ENCODE measurements at regions not wholly inside any gene's neighbourhood (a gene's known extent, or its start where the extent isn't known, plus 50 kb on each side); places are given as distances from the start of the nearest gene placed in this dataset.
A peak's percentile ranks its signal among the peaks of the same experiment; 100 is the strongest.

- no peak overlapping the region for H3K4me3 Mint-ChIP-seq
- DNase-seq (ENCODE audit: low spot score in 2 of 2) (no peak), ATAC-seq (ENCODE audit: low read depth) (no peak)
- no peaks in the 10 kb centered on the region for H3K27me3 Mint-ChIP-seq
- peaks cover 4% of the 10 kb centered on the region for H3K36me3 Mint-ChIP-seq
- no peaks in the 10 kb centered on the region for H3K9me3 Mint-ChIP-seq
- H3K27ac Mint-ChIP-seq = no peak overlapping the region
- peaks cover 32% of the 10 kb centered on the region for H3K4me1 Mint-ChIP-seq
These were observed 235.1 kb upstream of the ANKRD55 start for GRCh38 chr5:56468277-56468676.

GRCh38 chr5:56467176-56467717, 234.1 kb upstream of the ANKRD55 start:
- Mint-ChIP-seq H3K36me3 (peaks cover 4% of the 10 kb centered on the region), H3K27ac (no peak overlapping the region), H3K4me1 (peaks cover 36% of the 10 kb centered on the region), H3K27me3 (no peaks in the 10 kb centered on the region), H3K4me3 (no peak overlapping the region), H3K9me3 (no peaks in the 10 kb centered on the region)
- DNase-seq (ENCODE audit: low spot score in 2 of 2) (no peak), ATAC-seq (ENCODE audit: low read depth) (no peak)

- Mint-ChIP-seq H3K4me1 (peaks cover 34% of the 10 kb centered on the region), H3K27me3 (no peaks in the 10 kb centered on the region), H3K4me3 (no peak overlapping the region), H3K27ac (no peak overlapping the region), H3K9me3 (no peaks in the 10 kb centered on the region), H3K36me3 (peaks cover 4% of the 10 kb centered on the region)
- DNase-seq (ENCODE audit: low spot score in 2 of 2) (no peak), ATAC-seq (ENCODE audit: low read depth) (peak; percentile 87)
These were observed 233.1 kb upstream of the ANKRD55 start for GRCh38 chr5:56466136-56466816.

GRCh38 chr5:56465769-56466135, 232.6 kb upstream of the ANKRD55 start:
- peak overlapping the region; percentile 7 for H3K4me3 Mint-ChIP-seq
- H3K27me3 Mint-ChIP-seq = no peaks in the 10 kb centered on the region
- DNase-seq (ENCODE audit: low spot score in 2 of 2) = no peak
- no peak for ATAC-seq (ENCODE audit: low read depth)
- peaks cover 4% of the 10 kb centered on the region for H3K36me3 Mint-ChIP-seq
- no peak overlapping the region for H3K27ac Mint-ChIP-seq
- peaks cover 34% of the 10 kb centered on the region for H3K4me1 Mint-ChIP-seq
- no peaks in the 10 kb centered on the region for H3K9me3 Mint-ChIP-seq

- Mint-ChIP-seq H3K27ac (no peak overlapping the region), H3K9me3 (no peaks in the 10 kb centered on the region), H3K36me3 (peaks cover 4% of the 10 kb centered on the region), H3K4me3 (no peak overlapping the region), H3K27me3 (no peaks in the 10 kb centered on the region), H3K4me1 (peaks cover 29% of the 10 kb centered on the region)
- no peak for DNase-seq (ENCODE audit: low spot score in 2 of 2)
- no peak for ATAC-seq (ENCODE audit: low read depth)
These were observed 232.0 kb upstream of the ANKRD55 start for GRCh38 chr5:56464935-56465768.

- DNase-seq (ENCODE audit: low spot score in 2 of 2) = no peak
- H3K27me3 Mint-ChIP-seq = no peaks in the 10 kb centered on the region
- peaks cover 25% of the 10 kb centered on the region for H3K4me1 Mint-ChIP-seq
- no peaks in the 10 kb centered on the region for H3K9me3 Mint-ChIP-seq
- H3K4me3 Mint-ChIP-seq = no peak overlapping the region
- peaks cover 2% of the 10 kb centered on the region for H3K36me3 Mint-ChIP-seq
- ATAC-seq (ENCODE audit: low read depth) = no peak
- H3K27ac Mint-ChIP-seq = no peak overlapping the region
These were observed 230.9 kb upstream of the ANKRD55 start for GRCh38 chr5:56463944-56464571.

GRCh38 chr5:56461584-56461983, 228.5 kb upstream of the ANKRD55 start:
- Mint-ChIP-seq H3K9me3 (no peaks in the 10 kb centered on the region), H3K27me3 (no peaks in the 10 kb centered on the region), H3K4me1 (peaks cover 25% of the 10 kb centered on the region), H3K27ac (no peak overlapping the region), H3K4me3 (no peak overlapping the region), H3K36me3 (peaks cover 2% of the 10 kb centered on the region)
- no peak for ATAC-seq (ENCODE audit: low read depth)
- DNase-seq (ENCODE audit: low spot score in 2 of 2) = no peak

- H3K9me3 Mint-ChIP-seq = no peaks in the 10 kb centered on the region
- DNase-seq (ENCODE audit: low spot score in 2 of 2) = no peak
- peaks cover 19% of the 10 kb centered on the region for H3K4me1 Mint-ChIP-seq
These were observed 227.6 kb upstream of the ANKRD55 start for GRCh38 chr5:56460681-56461191.

GRCh38 chr5:56460195-56460546, 227.0 kb upstream of the ANKRD55 start:
- Mint-ChIP-seq H3K4me1 (peaks cover 14% of the 10 kb centered on the region), H3K36me3 (peaks cover 5% of the 10 kb centered on the region), H3K27me3 (no peaks in the 10 kb centered on the region), H3K4me3 (no peak overlapping the region), H3K27ac (no peak overlapping the region), H3K9me3 (no peaks in the 10 kb centered on the region)
- DNase-seq (ENCODE audit: low spot score in 2 of 2) (no peak), ATAC-seq (ENCODE audit: low read depth) (no peak)

More at GRCh38 chr5:56460681-56461191, 227.6 kb upstream of the ANKRD55 start:
- ATAC-seq (ENCODE audit: low read depth) = no peak
- Mint-ChIP-seq H3K36me3 (peaks cover 2% of the 10 kb centered on the region), H3K27me3 (no peaks in the 10 kb centered on the region), H3K27ac (no peak overlapping the region), H3K4me3 (no peak overlapping the region)

- ATAC-seq (ENCODE audit: low read depth) = no peak
- H3K9me3 Mint-ChIP-seq = no peaks in the 10 kb centered on the region
- peaks cover 5% of the 10 kb centered on the region for H3K36me3 Mint-ChIP-seq
- H3K4me3 Mint-ChIP-seq = no peak overlapping the region
- H3K27ac Mint-ChIP-seq = no peak overlapping the region
- H3K27me3 Mint-ChIP-seq = no peaks in the 10 kb centered on the region
- no peak for DNase-seq (ENCODE audit: low spot score in 2 of 2)
- H3K4me1 Mint-ChIP-seq = peaks cover 14% of the 10 kb centered on the region
These were observed 226.5 kb upstream of the ANKRD55 start for GRCh38 chr5:56459394-56460194.

GRCh38 chr5:56457887-56458812, 225.0 kb upstream of the ANKRD55 start:
- ATAC-seq (ENCODE audit: low read depth) (no peak), DNase-seq (ENCODE audit: low spot score in 2 of 2) (no peak)
- H3K27me3 Mint-ChIP-seq = no peaks in the 10 kb centered on the region
- H3K36me3 Mint-ChIP-seq = peaks cover 5% of the 10 kb centered on the region
- H3K9me3 Mint-ChIP-seq = no peaks in the 10 kb centered on the region
- peak overlapping the region; percentile 39 for H3K27ac Mint-ChIP-seq
- H3K4me3 Mint-ChIP-seq = no peak overlapping the region
- peaks cover 11% of the 10 kb centered on the region for H3K4me1 Mint-ChIP-seq

- DNase-seq (ENCODE audit: low spot score in 2 of 2) = no peak
- ATAC-seq (ENCODE audit: low read depth) = no peak
- H3K36me3 Mint-ChIP-seq = peaks cover 5% of the 10 kb centered on the region
These were observed 222.9 kb upstream of the ANKRD55 start for GRCh38 chr5:56456002-56456401.

GRCh38 chr5:56455417-56455816, 222.3 kb upstream of the ANKRD55 start:
- H3K4me3 Mint-ChIP-seq = no peak overlapping the region
- no peak for ATAC-seq (ENCODE audit: low read depth)
- H3K9me3 Mint-ChIP-seq = no peaks in the 10 kb centered on the region
- no peaks in the 10 kb centered on the region for H3K27me3 Mint-ChIP-seq
- H3K4me1 Mint-ChIP-seq = peaks cover 16% of the 10 kb centered on the region
- peaks cover 5% of the 10 kb centered on the region for H3K36me3 Mint-ChIP-seq
- no peak for DNase-seq (ENCODE audit: low spot score in 2 of 2)
- peak overlapping the region; percentile 8 for H3K27ac Mint-ChIP-seq

More at GRCh38 chr5:56456002-56456401, 222.9 kb upstream of the ANKRD55 start:
- Mint-ChIP-seq H3K4me3 (no peak overlapping the region), H3K4me1 (peaks cover 10% of the 10 kb centered on the region), H3K9me3 (no peaks in the 10 kb centered on the region), H3K27me3 (no peaks in the 10 kb centered on the region), H3K27ac (peak overlapping the region; percentile 5)

Data from memory B cell (primary cell).